T1000 (cell line): ENCODE measurements at regions not wholly inside any gene's neighbourhood (a gene's known extent, or its start where the extent isn't known, plus 50 kb on each side); places are given as distances from the start of the nearest gene placed in this dataset.

Experiments used
- DNase-seq: peaks from one replicate; lab custom pipeline; 2025; ENCODE audit warnings: mixed read lengths; lab: John Stamatoyannopoulos, UW

DNA sequence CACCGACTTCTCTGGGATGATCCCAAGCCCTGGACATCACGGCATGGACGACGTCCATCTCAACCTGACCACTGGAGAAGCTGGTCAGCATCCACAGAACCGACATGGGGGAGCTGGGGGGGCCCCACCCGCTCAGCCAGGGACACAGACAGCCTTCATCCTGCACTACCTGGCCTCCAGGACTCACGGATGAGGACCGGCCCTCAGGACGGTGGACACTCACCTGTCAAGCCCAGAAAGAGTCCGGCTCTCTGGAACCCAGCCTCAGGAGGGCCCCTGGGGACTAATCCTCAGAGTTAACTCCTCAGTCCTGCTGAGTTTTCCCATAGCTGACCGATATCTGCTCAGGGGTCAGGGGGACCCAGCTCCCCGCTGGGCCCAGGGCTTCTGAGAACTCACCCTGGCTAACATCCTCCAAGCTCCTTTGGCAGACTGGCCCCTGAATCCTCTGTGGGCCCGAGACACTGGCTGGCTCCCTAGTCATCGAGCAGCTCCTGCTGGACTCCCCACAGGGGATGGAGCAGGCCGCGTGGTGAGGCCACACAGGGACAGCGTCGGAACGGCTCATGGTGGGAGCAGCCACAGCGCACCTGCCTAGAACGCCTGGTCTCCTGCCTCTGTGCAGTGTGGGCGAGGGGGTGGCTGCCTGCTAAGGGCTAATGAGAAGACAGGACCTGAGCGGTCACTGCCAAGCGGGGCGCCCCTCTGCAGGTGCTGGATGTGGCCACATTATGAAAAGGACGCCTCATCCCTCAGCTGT lies 649.2 kb downstream of the BRD1 start:
- no peak for DNase-seq

DNA sequence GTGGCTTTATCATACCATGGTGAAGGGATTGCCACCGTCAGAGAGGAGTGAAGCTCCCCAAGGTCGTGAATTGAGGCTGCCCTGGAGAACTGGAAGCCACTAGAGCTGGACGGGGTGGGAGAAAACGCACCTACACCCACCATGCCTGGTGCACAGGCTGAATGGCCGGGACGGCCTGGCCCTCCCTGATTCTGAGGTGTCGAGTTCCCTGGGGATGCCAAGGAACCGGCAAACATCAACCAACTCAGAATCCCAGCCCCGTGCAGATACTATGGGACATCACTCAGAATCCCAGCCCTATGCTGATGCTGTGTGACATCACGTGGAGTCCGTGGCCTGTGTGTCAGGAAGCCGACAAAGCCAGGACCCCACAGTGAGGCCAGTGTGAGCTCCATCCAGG lies 650.0 kb downstream of the BRD1 start:
- DNase-seq, result no peak

DNA sequence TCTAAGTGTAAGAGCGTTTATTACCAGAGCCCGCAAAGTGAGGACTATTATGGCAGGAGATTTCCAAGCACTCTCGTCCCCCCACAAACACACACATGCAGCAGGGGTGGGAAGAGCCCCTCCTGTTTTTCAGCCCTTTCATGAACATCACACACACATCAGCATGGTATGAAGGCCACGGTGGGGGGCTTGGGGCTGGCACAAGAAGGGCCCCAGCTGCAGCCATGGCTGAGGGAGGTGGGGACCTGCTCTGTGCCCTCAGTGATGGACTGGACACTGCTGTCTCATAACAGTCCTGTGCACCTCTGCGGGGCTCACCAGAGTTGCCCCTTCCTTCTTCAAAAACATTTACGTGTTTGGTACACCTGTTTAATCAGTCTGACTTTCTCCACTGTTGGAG lies 650.7 kb downstream of the BRD1 start:
- DNase-seq, result no peak

DNA sequence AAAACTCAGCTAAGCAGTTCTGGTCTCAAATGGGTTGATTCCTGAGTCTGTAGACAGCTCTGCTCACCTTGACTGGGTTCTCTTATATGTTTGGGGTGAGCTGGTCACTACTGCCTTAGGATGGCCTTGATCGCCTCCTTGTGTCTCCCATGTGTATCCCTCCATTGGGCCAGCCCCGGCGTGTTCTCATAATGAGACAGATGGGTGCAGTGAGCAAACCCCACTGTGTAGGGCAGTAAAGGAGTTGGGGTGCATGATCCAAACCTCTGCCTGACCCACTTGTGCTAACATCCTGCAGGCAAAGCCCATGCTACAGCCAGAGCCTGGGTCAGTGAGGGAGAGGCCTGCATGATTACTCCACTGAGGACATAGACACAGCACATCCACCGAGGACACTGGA lies 657.6 kb downstream of the BRD1 start:
- DNase-seq, result no peak

DNA sequence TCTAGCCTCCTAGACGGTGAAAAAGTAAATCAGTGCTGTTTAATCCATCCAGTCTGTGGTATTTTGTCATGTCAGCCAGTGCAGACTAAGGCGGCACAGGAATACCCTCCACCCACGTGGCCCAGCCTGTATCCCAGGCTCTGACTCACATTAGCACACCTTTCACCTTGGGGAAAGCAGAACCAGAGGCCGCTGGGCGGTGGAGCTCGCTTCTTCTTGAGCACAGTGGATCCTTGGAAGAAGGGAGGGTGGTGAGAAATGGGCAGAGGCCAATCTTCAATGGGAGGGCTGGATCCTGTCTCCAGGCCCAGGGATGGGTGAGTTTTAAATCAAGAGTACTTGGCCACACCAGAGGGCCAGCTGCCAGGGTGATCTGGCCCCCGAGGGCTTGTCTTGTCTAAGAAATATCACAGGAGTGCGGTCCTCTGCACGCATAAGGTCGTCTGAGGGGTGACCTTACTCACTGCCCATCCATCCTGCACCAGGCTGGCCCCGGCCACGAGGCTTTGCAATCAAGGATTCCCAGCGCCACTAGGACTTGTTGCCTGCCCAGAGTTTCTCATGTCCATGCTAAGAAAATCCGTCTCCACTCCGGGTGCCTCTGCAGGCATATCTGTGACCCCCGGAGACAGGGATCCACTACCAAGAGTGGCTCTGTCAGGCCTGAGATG lies 658.5 kb downstream of the BRD1 start:
- DNase-seq, result no peak

DNA sequence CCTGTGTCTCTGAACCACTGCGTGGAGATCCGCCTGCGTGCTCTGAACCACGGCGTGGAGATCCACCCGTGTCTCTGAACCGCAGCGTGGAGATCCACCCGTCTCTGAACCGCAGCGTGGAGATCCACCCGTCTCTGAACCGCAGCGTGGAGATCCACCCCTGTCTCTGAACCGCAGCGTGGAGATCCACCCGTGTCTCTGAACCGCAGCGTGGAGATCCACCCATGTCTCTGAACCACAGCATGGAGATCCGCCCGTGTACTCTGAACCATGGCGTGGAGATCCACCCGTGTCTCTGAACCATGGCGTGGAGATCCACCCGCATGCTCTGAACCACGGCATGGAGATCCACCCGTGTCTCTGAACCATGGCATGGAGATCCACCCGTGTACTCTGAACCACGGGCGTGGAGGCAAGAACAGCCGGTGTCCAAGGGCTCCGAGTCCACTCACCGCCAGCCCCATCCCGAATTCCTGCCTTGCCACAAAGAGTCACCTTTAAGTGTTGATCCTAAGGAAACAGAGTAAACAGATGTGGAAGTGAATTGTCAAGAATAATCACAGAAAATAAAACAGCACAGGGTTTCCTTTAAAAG lies 659.4 kb downstream of the BRD1 start:
- no peak for DNase-seq

DNA sequence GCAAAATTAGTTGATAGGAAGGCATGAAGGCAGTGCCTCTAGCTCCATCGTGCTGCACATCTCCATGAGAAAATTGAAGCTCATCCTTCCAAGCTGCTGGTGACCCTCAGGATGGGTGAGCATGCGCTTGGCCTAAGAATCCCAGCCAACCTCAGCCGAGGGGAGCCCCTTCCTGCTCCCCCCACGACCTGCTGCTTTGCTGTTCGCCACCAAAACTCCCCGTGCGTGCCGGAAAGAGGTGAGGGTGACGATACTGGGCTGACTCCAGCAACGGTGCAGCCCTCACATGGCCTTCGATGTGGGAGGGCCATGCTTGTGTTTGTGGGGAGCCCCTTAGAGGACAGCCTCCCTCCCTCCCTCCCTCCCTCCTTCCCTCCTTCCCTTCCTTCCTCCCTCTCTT lies 660.9 kb downstream of the BRD1 start:
- DNase-seq, result no peak

DNA sequence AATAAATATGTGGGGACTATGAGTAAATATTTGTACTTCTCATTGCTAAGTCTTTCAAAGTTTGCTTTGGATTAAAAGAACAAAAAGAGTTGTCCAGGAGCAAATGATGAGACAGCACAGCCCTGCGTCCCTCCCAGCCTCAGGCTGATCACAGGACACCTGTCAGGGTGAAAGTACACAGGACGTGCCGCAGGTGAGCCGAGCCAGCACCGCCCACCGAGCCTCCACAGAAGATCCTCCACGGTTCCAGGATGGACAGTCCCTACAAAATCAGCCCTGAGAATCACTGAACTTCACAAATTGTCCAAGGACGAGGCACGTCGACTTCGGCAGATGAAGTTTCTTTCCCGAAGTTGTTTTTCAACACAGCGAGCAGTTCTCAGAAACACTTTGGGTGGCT lies 661.5 kb downstream of the BRD1 start:
- DNase-seq, result no peak

DNA sequence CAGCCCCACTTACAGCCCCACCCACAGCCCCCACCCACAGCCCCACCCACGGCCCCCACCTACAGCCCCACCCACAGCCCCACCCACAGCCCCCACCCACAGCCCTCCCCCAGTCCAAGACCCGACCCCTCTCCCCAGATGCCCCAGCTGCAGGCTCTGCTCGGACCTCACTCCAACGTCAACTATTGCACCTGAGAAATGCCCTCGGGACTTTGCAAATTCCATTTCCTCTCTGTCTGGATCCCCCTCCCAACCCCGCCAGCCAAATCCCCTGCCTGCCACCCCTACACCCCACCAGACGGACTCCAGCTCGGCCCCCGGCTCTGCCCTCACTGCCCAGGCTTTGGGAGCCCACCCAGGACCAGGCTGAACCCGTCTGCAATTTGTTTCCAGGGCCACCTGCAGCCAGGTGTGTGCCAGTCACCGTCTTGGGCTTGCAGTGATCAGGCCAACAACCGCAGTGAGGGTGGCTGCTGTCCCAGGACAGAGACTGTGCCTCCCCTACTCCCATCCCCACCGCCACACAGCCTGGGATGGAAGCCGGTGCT lies 662.8 kb downstream of the BRD1 start:
- no peak for DNase-seq

DNA sequence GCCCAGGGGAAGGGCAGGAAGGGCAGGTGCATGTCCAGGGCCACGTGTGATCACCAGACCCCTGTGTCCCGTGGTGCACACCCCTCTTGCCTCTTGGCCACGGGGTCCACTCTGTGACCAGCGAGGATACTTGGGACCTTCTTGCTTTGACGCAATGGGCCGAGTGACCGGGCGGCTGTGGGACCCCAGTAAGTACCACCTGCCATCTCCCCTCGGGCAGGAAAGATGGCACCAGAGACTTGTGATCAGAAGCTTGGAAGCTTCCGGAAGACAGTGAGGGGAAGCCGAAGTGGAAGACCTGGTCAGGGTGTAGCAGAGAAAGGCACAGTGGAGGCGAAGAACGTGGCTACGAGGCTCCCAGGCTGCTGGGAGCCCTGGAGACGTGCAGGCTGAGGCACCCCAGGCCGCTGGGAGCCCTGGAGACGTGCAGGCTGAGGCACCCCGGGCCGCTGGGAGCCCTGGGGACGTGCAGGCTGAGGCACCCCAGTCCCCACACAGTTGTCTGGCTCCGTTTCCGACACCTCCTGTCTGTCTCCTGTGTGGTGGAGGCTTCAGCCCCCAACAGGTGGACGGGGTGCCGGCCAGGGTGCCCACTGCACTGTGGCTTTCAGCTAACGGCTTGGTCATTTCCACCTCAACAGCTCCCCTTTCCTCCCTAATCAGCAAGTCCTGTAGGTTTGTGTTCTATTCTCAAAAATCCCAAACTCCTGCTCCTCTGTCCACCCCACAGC lies 663.5 kb downstream of the BRD1 start:
- DNase-seq, result no peak

DNA sequence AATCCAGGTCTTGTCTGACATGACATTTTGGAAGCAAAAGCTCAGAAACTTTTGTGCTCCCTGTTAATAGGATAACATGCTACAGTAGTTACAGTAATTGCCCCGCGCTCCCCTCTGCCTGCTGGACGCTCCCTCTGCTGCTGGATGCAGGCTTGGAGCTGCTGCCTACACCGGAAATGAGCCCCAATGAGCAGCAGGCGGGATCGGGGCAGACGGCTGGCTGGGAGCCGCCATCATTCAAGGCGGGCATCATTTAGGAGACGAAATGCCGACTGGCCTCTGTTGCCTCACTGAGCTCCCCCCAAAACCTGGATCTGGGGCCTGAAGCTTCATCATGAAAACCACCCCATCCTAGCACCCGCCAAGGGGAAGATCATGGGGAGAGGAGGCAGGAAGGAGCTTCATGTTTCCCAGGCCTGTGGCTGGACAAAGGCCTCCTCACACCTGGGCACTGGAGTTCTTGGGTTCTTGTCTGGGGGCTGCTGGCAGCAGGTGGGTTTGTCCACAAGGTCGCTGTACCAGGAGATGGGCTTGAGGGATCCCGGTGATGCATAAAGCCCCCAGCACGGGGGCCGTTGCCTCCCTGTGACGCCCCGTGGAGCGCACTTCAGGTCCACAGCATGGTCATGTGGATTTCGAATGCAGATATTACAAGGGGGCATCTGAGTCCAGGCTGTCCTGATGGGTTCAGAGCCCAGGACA lies 664.3 kb downstream of the BRD1 start:
- DNase-seq, result no peak

DNA sequence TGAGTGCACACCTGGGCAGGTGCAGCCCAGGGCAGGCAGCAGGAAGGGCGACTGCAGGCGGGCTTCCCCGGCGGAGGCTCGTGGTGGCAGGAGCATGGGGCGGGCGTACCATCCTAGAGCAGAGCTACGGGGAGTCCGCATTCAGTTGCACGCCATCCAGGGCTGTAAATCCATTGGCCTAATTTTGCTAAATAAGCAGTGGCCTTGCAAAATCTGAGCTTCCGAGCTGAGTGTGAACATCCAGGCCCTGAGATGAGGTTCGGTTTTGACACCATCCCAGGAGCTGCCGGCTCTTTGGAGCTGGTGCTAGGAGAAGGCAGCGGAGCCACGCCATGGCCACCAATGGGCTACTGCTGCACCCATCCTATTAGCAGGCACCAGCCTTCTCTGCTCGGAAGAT lies 664.8 kb downstream of the BRD1 start:
- no peak for DNase-seq

DNA sequence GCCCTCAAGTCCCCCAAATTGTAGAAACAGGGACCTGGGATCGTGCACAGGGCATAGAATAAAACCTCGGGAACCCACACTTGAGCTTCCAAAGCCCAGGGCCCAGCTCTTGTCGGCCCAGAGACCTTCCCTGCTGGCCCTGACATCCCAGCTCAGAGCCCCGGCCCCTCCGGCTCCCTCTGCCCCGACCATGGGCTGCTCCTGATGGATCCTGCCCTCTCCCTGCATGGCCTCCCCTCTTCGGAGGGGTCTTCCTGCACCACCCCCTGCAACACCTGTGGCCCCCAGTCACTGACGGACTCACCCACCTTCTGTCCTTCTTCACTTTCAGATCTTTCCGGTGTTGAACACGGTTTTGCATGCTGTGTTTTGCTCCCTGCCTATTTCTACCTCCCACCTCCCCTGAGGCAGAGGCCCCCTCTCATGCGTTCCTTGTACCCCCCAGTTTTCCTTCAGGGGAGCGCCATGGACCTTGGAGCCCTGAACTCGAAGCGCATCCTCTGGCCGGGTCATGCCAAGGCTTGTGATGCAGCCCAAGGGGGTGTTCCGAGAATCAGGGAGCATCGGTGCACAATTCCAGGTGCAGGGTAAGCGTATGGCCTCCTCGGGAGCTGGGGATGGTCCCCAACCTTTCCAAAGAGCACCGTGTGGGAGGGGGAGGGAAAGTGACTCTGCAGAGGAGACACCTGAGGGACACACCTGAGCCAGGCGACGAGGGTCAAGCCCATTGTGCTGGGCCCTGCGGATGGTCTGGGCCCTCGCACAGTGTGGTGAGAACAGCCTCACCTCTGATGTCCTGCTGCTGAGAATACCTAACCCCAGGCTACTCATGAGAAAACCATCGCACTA lies 666.4 kb downstream of the BRD1 start:
- no peak for DNase-seq

DNA sequence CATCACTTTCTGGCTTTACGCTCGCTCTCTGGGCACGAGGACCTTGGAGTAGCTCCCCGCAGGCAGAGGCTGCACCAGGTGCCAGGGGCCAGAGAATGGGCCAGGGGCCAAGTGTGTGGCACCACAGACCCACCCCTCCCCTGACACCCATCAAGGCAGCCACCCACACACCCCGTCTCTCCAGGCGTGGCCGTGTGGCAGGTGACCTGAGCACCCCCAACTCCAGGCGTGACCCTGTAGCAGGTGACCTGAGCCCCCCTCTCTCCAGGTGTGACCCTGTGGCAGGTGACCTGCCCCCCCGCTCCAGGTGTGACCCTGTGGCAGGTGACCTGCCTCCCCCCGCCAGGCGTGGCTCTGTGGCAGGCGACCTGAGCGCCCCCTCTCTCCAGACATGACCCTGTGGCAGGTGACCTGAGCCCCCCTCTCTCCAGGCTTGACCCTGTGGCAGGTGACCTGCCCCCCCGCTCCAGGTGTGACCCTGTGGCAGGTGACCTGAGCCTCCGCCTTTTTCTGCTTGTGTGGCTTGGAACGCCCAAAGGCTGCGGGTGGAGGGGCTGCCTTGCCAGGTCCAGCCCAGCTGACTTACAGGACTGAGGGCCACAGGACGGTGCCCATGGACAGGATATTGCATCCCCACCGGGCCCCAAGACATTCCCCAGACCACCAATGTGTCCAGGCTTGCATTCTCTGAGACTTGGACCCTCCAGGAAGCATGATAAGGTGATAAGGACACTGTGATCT lies 667.2 kb downstream of the BRD1 start:
- no peak for DNase-seq

DNA sequence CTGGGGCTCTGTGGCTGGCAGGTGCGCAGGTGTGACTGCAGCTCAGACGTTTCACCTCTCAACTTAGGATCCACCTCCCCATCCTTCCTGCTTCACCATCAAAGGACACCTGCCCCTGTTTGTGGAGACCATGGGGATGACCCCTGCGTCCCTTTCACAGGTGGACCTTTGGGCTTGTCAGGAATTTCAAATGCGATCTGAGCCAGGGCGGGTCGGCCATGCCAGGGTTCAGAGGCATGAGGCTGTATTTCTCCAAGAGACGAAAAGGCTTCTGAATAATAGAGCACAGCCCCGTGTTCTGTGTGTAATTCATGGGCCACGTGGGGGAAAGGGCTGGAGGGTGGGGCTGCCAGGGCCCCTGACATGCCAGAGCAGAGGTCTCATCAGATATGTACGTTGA lies 668.0 kb downstream of the BRD1 start:
- DNase-seq, result no peak

DNA sequence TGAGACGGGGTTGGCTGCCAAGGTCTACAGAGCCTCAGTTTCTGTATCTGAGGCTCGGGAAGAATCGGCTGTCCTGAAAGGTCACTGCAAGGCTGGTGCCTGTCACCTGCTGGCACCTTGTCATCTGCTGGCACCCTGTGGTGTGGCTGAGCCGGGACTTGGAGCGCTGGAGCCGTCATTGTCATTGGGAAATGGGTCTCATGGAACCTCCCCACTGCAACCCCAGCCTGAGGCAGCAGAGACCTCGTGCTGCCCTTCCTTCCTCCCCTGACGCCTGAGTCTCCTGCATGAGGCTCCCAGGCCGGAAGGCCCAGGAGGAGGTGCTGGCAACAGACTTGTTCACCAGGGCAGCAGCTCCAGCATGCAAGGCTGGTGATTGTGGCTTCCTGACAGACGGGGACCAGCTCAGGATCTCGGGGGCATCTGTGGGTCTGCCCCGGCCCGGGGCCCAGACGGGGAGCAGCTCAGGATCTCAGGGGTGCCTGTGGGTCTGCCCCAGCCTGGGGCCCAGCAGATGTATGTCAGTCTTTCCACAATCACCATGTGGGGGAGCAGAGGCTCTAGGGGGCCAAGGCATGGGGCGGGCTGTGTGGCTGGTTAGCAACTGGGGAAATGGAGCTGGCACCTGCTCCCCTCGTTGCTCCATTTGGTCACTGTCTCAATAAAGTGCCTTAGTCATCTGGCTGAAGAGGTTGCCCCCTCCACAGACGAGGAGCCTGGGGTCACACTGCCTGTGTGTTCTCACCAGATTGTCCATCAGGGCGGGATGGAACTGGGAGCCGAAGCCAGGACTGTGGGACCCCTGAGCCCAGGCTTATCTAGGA lies 668.7 kb downstream of the BRD1 start:
- no peak for DNase-seq

DNA sequence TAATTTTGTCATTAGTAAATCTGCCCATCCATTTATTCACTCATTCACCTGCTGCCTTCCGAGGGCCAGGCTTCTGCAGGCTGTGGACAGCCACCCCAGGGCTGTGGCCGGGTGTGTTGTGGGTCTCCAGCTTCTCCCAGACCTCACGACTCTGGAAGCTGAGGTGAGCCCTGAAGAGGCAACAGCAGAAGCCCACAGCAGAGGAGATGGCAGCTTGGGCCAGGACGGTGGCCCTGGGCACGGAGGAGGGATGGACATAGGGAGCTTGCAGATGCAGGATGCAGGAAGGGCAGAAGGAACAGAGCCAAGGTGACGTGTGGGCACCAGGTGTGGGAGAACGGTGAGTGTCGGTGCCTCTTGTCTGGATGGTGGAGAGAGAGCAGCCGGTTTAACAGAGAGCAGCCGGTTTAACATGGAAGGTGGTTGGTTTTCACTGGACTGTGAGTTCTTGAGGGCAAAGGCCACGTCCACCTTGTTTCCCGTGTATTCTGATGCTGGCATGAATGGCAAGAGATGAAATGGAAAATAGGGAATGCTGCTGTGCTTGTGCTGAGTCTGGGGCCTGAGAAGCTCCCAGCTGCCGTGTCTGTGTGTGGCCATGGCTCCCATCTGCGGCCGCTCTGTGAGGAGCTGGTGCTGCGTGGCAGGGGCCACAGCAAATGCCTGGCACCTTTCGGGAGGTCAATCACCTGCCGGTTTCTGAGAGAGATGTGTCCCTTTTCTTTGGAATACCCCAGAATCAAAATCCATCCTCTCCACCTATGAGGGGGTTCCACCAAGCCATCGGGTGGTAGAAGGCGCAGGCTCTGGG lies 669.9 kb downstream of the BRD1 start:
- no peak for DNase-seq

DNA sequence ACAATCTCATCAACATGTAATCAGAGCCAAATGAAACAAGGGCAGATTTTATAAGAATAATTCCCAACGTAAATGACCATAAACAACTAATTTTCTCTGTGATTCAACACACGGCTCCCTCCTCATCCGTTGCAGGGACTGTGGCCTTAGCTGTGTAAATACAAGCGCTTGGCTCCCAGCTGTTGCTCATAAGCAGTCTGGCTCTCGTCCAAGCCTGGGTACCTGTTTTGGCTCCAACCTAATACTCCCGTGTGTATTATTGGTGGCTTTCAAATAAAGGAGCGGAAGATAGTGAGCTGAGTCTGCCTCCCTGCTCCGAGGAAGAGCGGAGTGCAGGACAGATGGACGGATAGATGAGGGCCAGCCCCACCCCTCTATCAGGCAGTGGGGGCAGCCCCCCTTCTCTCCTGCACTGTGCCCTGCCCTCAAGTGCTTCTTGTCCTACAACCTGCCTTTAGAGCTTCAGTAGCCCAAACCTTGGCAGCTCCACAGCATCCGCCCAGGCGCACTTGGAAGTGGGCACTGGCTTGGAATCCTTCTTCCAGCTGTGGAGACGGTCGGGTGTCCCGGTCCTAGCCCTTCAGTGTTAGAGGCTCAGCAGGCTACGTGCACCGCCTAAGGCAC lies 670.9 kb downstream of the BRD1 start:
- DNase-seq, result no peak
